CD4-positive, alpha-beta T cell (primary cell): ENCODE measurements at regions not wholly inside any gene's neighbourhood (a gene's known extent, or its start where the extent isn't known, plus 50 kb on each side); places are given as distances from the start of the nearest gene placed in this dataset.
A peak's percentile ranks its signal among the peaks of the same experiment; 100 is the strongest.

ENCODE experiments used
- ATAC-seq: fragments of 200-7000 bp; cut with Tn5 transposase; one replicate; pipeline ENCODE4 v1.10.0; 2022; ENCODE audit warnings: mild to moderate bottlenecking; ENCODE audit not compliant: poor library complexity
- CTCF ChIA-PET: fragments of 350-600 bp; sonication (Branson Sonifier 250); formaldehyde crosslinking; loops from one replicate; lab custom pipeline; 2021; ENCODE audit warnings: antibody characterized with exemption, inconsistent platforms; lab: Charles Lee
- POLR2A ChIA-PET: fragments of 350-600 bp; sonication (Branson Sonifier 250); formaldehyde crosslinking; loops from one replicate; lab custom pipeline; 2021; ENCODE audit warnings: antibody characterized with exemption, inconsistent platforms; lab: Charles Lee
- DNase-seq, 14 experiments: peaks; one replicate each; pipeline ENCODE4 v3.0.0-alpha.2; 2013 to 2020; ENCODE audit warnings: mixed read lengths in 2 of 14
- H3K27ac ChIP-seq, 2 donors: one replicate each; pipeline versions ENCODE4 v1.5.1 to v1.7.0; 2013; ENCODE audit warnings: low read length in 2 of 2, low read depth in 1 of 2, mild to moderate bottlenecking in 1 of 2
- H3K27me3 ChIP-seq, 2 experiments: 1 replicate in 1 of 2; 2 replicates in 1 of 2; pipeline versions ENCODE4 v1.6.1 to v1.7.0; 2013; ENCODE audit warnings: low read length in 2 of 2, control low read depth in 1 of 2, mild to moderate bottlenecking in 1 of 2, moderate library complexity in 1 of 2; ENCODE audit not compliant: insufficient read depth in 2 of 2, control insufficient read depth in 1 of 2
- H3K36me3 ChIP-seq: one replicate; pipeline ENCODE4 v1.6.1; 2013; ENCODE audit warnings: low read length, control low read depth; ENCODE audit not compliant: insufficient read depth
- H3K4me1 ChIP-seq: one replicate; pipeline ENCODE4 v1.6.1; 2013; ENCODE audit warnings: low read length, control low read depth; ENCODE audit not compliant: insufficient read depth
- H3K4me3 ChIP-seq: one replicate; pipeline ENCODE4 v1.5.1; 2013; ENCODE audit warnings: mild to moderate bottlenecking, low read length, moderate library complexity
- H3K9me3 ChIP-seq, 2 experiments: 1 replicate in 1 of 2; 2 replicates in 1 of 2; pipeline versions ENCODE4 v1.6.1 to v1.7.0; 2013; ENCODE audit warnings: low read length in 2 of 2, mild to moderate bottlenecking in 2 of 2, control low read depth in 1 of 2, moderate library complexity in 1 of 2; ENCODE audit not compliant: control insufficient read depth in 1 of 2, insufficient read depth in 1 of 2
- H3K27ac Mint-ChIP-seq: one replicate; pipeline ENCODE4 v1.8.0; 2020; ENCODE audit warnings: mixed read lengths
- H3K27me3 Mint-ChIP-seq: one replicate; pipeline ENCODE4 v1.8.0; 2021; ENCODE audit warnings: mixed read lengths
- H3K36me3 Mint-ChIP-seq: one replicate; pipeline ENCODE4 v1.8.0; 2021; ENCODE audit warnings: low read depth, mixed read lengths
- H3K4me1 Mint-ChIP-seq: one replicate; pipeline ENCODE4 v1.8.0; 2021; ENCODE audit warnings: low read depth, mixed read lengths
- H3K4me3 Mint-ChIP-seq: one replicate; pipeline ENCODE4 v1.8.0; 2020; ENCODE audit warnings: mild to moderate bottlenecking, mixed read lengths
- H3K9me3 Mint-ChIP-seq: one replicate; pipeline ENCODE4 v1.8.0; 2020; ENCODE audit warnings: mixed read lengths
- CTCF ChIP-seq: fragments of 200-600 bp; IDR thresholded peaks from one replicate; pipeline ENCODE4 v1.8.0; 2022; ENCODE audit warnings: antibody characterized with exemption, mild to moderate bottlenecking
- intact Hi-C, 2 experiments: fragments of 100-400 bp; cut with DNase I in 1 of 2; cut with micrococcal nuclease in 1 of 2; formaldehyde crosslinking; loops; one replicate each; pipeline versions ENCODE4 v1.15.1 to v1.9.0; 2023 to 2025; cut with DNase I, micrococcal nuclease

GRCh38 chr12:34286934-34287333 is 264.6 kb downstream of the ALG10 start:
- DNase-seq (peak in 1 of 14 experiments; percentile 1), ATAC-seq (no peak)
- Histone ChIP-seq H3K27ac (no peak overlapping the region), H3K4me3 (no peak overlapping the region), H3K9me3 (peaks cover 29 to 61% of the 10 kb centered on the region in 2 experiments), H3K27me3 (no peaks in the 10 kb centered on the region), H3K36me3 (no peaks in the 10 kb centered on the region), H3K4me1 (no peaks in the 10 kb centered on the region)
- intact Hi-C loops = no loop called here
- Mint-ChIP-seq H3K27me3 (no peaks in the 10 kb centered on the region), H3K27ac (no peak overlapping the region), H3K4me1 (no peaks in the 10 kb centered on the region), H3K9me3 (peaks cover 10% of the 10 kb centered on the region), H3K4me3 (no peak overlapping the region), H3K36me3 (peaks cover 9% of the 10 kb centered on the region)
- TF ChIP-seq CTCF = no peak
- ChIA-PET CTCF (no interaction called here), POLR2A (no interaction called here)

GRCh38 chr12:34287437-34287836 is 265.1 kb downstream of the ALG10 start:
- POLR2A ChIA-PET = no interaction called here
- no peaks in the 10 kb centered on the region for H3K4me1 ChIP-seq
- Mint-ChIP-seq H3K4me3 (no peak overlapping the region), H3K27ac (no peak overlapping the region), H3K9me3 (peaks cover 10% of the 10 kb centered on the region), H3K36me3 (peaks cover 9% of the 10 kb centered on the region), H3K27me3 (no peaks in the 10 kb centered on the region), H3K4me1 (no peaks in the 10 kb centered on the region)
- H3K4me3 ChIP-seq = no peak overlapping the region
- CTCF ChIA-PET = no interaction called here
- H3K36me3 ChIP-seq = no peaks in the 10 kb centered on the region
- ATAC-seq (no peak), DNase-seq (no peak)
- peaks cover 29 to 66% of the 10 kb centered on the region in 2 experiments for H3K9me3 ChIP-seq
- no peaks in the 10 kb centered on the region for H3K27me3 ChIP-seq
- no peak for TF ChIP-seq CTCF
- no peak overlapping the region for H3K27ac ChIP-seq
- intact Hi-C loops = no loop called here

- Histone ChIP-seq H3K9me3 (peaks cover 27 to 74% of the 10 kb centered on the region in 2 experiments), H3K4me1 (no peaks in the 10 kb centered on the region), H3K36me3 (no peaks in the 10 kb centered on the region), H3K27ac (no peak overlapping the region), H3K27me3 (no peaks in the 10 kb centered on the region), H3K4me3 (no peak overlapping the region)
- H3K27ac Mint-ChIP-seq = no peak overlapping the region
- no peak for TF ChIP-seq CTCF
- DNase-seq (peak in 2 of 14 experiments; percentile 1 to 14), ATAC-seq (no peak)
- no peak overlapping the region for H3K4me3 Mint-ChIP-seq
- peaks cover 9% of the 10 kb centered on the region for H3K36me3 Mint-ChIP-seq
- ChIA-PET CTCF (no interaction called here), POLR2A (no interaction called here)
- peaks cover 10% of the 10 kb centered on the region for H3K9me3 Mint-ChIP-seq
- intact Hi-C loops = no loop called here
- no peaks in the 10 kb centered on the region for H3K4me1 Mint-ChIP-seq
- H3K27me3 Mint-ChIP-seq = no peaks in the 10 kb centered on the region
These were observed 266.0 kb downstream of the ALG10 start for GRCh38 chr12:34287986-34288962.
